ENCODE measurements at regions not wholly inside any gene's neighbourhood (a gene's known extent, or its start where the extent isn't known, plus 50 kb on each side); places are given as distances from the start of the nearest gene placed in this dataset.
A peak's percentile ranks its signal among the peaks of the same experiment; 100 is the strongest.
"Not testable (repeated sequence)": the region's sequence is repeated elsewhere in the genome, so short reads cannot be mapped to it uniquely, and the experiment has no call there.

- DNase-seq: peak in 1 of 2 experiments; percentile 46
- no peaks in the 10 kb centered on the region for H3K27me3 Mint-ChIP-seq (ENCODE audit: insufficient read depth, unreplicated experiment)
- intact Hi-C loops (cut with micrococcal nuclease; ENCODE audit: unreplicated experiment): loop anchor here (2.0 to 5.0 kb wide), 2 partner anchors 179 to 927 kb away; no protein-coding TSS in a partner anchor
- no peaks in the 10 kb centered on the region for H3K36me3 Mint-ChIP-seq (ENCODE audit: insufficient read depth, unreplicated experiment)
- no peak overlapping the region for H3K4me3 Mint-ChIP-seq (ENCODE audit: unreplicated experiment)
- no peak overlapping the region for H3K27ac Mint-ChIP-seq (ENCODE audit: unreplicated experiment)
- no peaks in the 10 kb centered on the region for H3K36me3 ChIP-seq (ENCODE audit: control insufficient read depth, insufficient read depth, low read length)
- TF ChIP-seq, protein P1, sequence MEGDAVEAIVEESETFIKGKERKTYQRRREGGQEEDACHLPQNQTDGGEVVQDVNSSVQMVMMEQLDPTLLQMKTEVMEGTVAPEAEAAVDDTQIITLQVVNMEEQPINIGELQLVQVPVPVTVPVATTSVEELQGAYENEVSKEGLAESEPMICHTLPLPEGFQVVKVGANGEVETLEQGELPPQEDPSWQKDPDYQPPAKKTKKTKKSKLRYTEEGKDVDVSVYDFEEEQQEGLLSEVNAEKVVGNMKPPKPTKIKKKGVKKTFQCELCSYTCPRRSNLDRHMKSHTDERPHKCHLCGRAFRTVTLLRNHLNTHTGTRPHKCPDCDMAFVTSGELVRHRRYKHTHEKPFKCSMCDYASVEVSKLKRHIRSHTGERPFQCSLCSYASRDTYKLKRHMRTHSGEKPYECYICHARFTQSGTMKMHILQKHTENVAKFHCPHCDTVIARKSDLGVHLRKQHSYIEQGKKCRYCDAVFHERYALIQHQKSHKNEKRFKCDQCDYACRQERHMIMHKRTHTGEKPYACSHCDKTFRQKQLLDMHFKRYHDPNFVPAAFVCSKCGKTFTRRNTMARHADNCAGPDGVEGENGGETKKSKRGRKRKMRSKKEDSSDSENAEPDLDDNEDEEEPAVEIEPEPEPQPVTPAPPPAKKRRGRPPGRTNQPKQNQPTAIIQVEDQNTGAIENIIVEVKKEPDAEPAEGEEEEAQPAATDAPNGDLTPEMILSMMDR (IDR thresholded peaks at IDR 0.05; ENCODE audit: insufficient read depth in 1 of 2, low read depth in 1 of 2, low read length in 1 of 2, severe bottlenecking in 1 of 2, unreplicated experiment in 1 of 2): peak; percentile 30 to 52
- ChIA-PET POLR2A (no interaction called here), CTCF (interaction anchor here (0.6 to 1.6 kb wide), 2 partner anchors 92 to 926 kb away, joined by 3 read pairs; no protein-coding TSS in a partner anchor)
- H3K4me3 ChIP-seq (ENCODE audit: low read depth, low read length): no peak overlapping the region
- BruUV-seq (replicated peaks): no TSS peak
- no peaks in the 10 kb centered on the region for H3K4me1 ChIP-seq
- H3K9me3 ChIP-seq: no peaks in the 10 kb centered on the region
- H3K9me3 Mint-ChIP-seq (ENCODE audit: unreplicated experiment): no peaks in the 10 kb centered on the region
- no peaks in the 10 kb centered on the region for H3K4me1 Mint-ChIP-seq (ENCODE audit: low read depth, unreplicated experiment)
- no peaks in the 10 kb centered on the region for H3K27me3 ChIP-seq (replicated peaks; ENCODE audit: control insufficient read depth, insufficient read depth, low read length)
Measured at GRCh38 chr6:76861403-76861802, 601.9 kb downstream of the HTR1B start.

GRCh38 chr6:76856065-76856464 is 607.2 kb downstream of the HTR1B start:
- ChIA-PET POLR2A (no interaction called here), CTCF (no interaction called here)
- Histone ChIP-seq H3K9me3 (no peaks in the 10 kb centered on the region), H3K4me3 (ENCODE audit: low read depth, low read length) (no peak overlapping the region), H3K27me3 (replicated peaks; ENCODE audit: control insufficient read depth, insufficient read depth, low read length) (no peaks in the 10 kb centered on the region), H3K36me3 (ENCODE audit: control insufficient read depth, insufficient read depth, low read length) (no peaks in the 10 kb centered on the region), H3K4me1 (no peaks in the 10 kb centered on the region)
- H3K9me3 Mint-ChIP-seq (ENCODE audit: unreplicated experiment): no peaks in the 10 kb centered on the region
- H3K36me3 Mint-ChIP-seq (ENCODE audit: insufficient read depth, unreplicated experiment): no peaks in the 10 kb centered on the region
- no TSS peak for BruUV-seq (replicated peaks)
- H3K4me3 Mint-ChIP-seq (ENCODE audit: unreplicated experiment): no peak overlapping the region
- TF ChIP-seq, protein P1 (IDR thresholded peaks at IDR 0.05; ENCODE audit: insufficient read depth in 1 of 2, low read depth in 1 of 2, low read length in 1 of 2, severe bottlenecking in 1 of 2, unreplicated experiment in 1 of 2): no peak
- H3K27me3 Mint-ChIP-seq (ENCODE audit: insufficient read depth, unreplicated experiment): no peaks in the 10 kb centered on the region
- H3K27ac Mint-ChIP-seq (ENCODE audit: unreplicated experiment): no peak overlapping the region
- no peaks in the 10 kb centered on the region for H3K4me1 Mint-ChIP-seq (ENCODE audit: low read depth, unreplicated experiment)
- intact Hi-C loops (cut with micrococcal nuclease; ENCODE audit: unreplicated experiment): loop anchor here (5.0 kb wide), 1 partner anchor 159 kb away; no protein-coding TSS in a partner anchor
- DNase-seq: no peak

- no TSS peak for BruUV-seq (replicated peaks)
- no peak for DNase-seq
- no peaks in the 10 kb centered on the region for H3K36me3 ChIP-seq (ENCODE audit: control insufficient read depth, insufficient read depth, low read length)
- TF ChIP-seq, protein P1 (IDR thresholded peaks at IDR 0.05; ENCODE audit: insufficient read depth in 1 of 2, low read depth in 1 of 2, low read length in 1 of 2, severe bottlenecking in 1 of 2, unreplicated experiment in 1 of 2): no peak
- POLR2A ChIA-PET: no interaction called here
- intact Hi-C loops (cut with micrococcal nuclease; ENCODE audit: unreplicated experiment): no loop called here
- H3K4me1 ChIP-seq: no peaks in the 10 kb centered on the region
- Mint-ChIP-seq H3K27me3 (ENCODE audit: insufficient read depth, unreplicated experiment) (no peaks in the 10 kb centered on the region), H3K4me3 (ENCODE audit: unreplicated experiment) (no peak overlapping the region), H3K27ac (ENCODE audit: unreplicated experiment) (no peak overlapping the region), H3K9me3 (ENCODE audit: unreplicated experiment) (no peaks in the 10 kb centered on the region), H3K4me1 (ENCODE audit: low read depth, unreplicated experiment) (no peaks in the 10 kb centered on the region), H3K36me3 (ENCODE audit: insufficient read depth, unreplicated experiment) (no peaks in the 10 kb centered on the region)
- CTCF ChIA-PET: no interaction called here
- no peaks in the 10 kb centered on the region for H3K9me3 ChIP-seq
- no peak overlapping the region for H3K4me3 ChIP-seq (ENCODE audit: low read depth, low read length)
- H3K27me3 ChIP-seq (replicated peaks; ENCODE audit: control insufficient read depth, insufficient read depth, low read length): no peaks in the 10 kb centered on the region
Measured at GRCh38 chr6:76852776-76853175, 610.5 kb downstream of the HTR1B start.

- H3K9me3 Mint-ChIP-seq (ENCODE audit: unreplicated experiment); CTCF ChIA-PET; H3K27me3 ChIP-seq (replicated peaks; ENCODE audit: control insufficient read depth, insufficient read depth, low read length); H3K27ac Mint-ChIP-seq (ENCODE audit: unreplicated experiment); H3K4me3 Mint-ChIP-seq (ENCODE audit: unreplicated experiment); H3K9me3 ChIP-seq; H3K36me3 ChIP-seq (ENCODE audit: control insufficient read depth, insufficient read depth, low read length); H3K27me3 Mint-ChIP-seq (ENCODE audit: insufficient read depth, unreplicated experiment); H3K4me1 ChIP-seq; H3K4me3 ChIP-seq (ENCODE audit: low read depth, low read length); H3K4me1 Mint-ChIP-seq (ENCODE audit: low read depth, unreplicated experiment); intact Hi-C loops (cut with micrococcal nuclease; ENCODE audit: unreplicated experiment); BruUV-seq (replicated peaks); POLR2A ChIA-PET; DNase-seq; H3K36me3 Mint-ChIP-seq (ENCODE audit: insufficient read depth, unreplicated experiment): not testable (repeated sequence)
Measured at GRCh38 chr6:76849274-76849970, 613.9 kb downstream of the HTR1B start.
